ENCODE measurements at regions not wholly inside any gene's neighbourhood (a gene's known extent, or its start where the extent isn't known, plus 50 kb on each side); places are given as distances from the start of the nearest gene placed in this dataset.

DNA sequence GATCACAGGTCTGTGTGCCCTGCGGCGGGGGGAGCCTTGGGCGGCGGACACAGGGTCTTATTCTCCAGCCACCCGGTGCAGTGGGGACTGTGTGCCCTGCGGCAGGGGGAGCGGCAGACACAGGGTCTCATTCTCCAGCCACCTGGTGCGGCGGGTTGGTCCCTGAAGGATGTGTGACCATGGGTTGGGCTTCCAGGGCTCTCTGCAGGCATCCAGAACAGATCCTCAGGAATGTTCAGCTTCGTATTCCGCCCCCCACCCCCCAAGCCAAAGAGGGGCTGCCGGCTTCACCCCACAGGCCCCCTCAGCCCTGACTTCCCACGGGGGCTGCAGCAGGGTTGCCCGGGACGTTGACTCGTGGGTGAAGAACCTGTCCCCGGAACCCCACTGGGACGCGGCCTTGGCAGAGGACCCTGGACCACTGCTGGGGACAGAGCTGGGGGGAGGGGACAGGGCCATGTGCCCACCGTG, 154.5 kb upstream of the PPP2R2D start:
- Mint-ChIP-seq H3K9me3 (no peaks in the 10 kb centered on the region), H3K27ac (no peak overlapping the region), H3K36me3 (ENCODE audit: low read depth) (no peaks in the 10 kb centered on the region), H3K27me3 (no peaks in the 10 kb centered on the region), H3K4me1 (peaks cover 1% of the 10 kb centered on the region), H3K4me3 (no peak overlapping the region)
- no peak for DNase-seq
- ChIA-PET POLR2A (no interaction called here), CTCF (interaction anchor here (0.5 kb wide), 1 partner anchor 16 kb away, joined by 3 read pairs; no protein-coding TSS in a partner anchor)

DNA sequence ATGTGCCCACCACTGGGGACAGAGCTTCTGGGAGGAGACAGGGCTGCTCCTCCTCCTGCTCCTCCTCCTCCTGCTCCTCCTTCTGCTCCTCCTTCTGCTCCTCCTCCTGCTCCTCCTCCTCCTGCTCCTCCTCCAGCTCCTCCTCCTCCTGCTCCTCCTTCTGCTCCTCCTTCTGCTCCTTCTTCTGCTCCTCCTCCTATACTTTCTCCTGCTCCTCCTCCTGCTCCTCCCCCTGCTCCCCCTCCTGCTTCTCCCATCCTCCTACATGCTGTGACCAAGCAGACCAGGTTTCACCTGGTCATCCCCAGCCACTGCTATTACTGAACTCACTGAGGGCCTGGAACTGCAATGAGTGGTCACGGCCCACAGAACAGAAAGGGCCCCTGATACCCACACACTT, 154.0 kb upstream of the PPP2R2D start:
- Mint-ChIP-seq H3K4me3 (no peak overlapping the region), H3K4me1 (peaks cover 1% of the 10 kb centered on the region), H3K27ac (no peak overlapping the region), H3K9me3 (no peaks in the 10 kb centered on the region), H3K27me3 (no peaks in the 10 kb centered on the region), H3K36me3 (ENCODE audit: low read depth) (no peaks in the 10 kb centered on the region)
- POLR2A ChIA-PET, result no interaction called here
- DNase-seq, result no peak
- CTCF ChIA-PET, result interaction anchor here (0.5 kb wide), 1 partner anchor 16 kb away, joined by 3 read pairs; no protein-coding TSS in a partner anchor

DNA sequence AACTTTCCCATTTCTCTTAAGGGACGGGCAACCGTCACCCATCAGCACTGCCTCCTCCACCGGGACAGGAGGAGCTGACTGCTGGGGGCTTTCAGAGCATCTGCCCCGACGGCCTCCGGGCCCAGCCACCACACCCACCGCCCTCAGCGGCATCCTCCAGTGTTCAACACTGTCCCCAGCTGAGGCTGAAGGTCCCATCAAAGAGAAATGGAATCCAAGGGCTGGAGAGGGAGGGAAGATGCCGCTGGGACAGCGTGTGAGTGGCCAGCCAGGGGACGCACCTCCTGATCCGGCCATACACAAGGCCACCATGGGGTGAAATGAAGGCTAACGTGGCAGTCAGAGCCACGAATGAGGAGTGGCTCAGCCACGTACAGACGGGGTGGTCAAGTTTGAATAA, 153.6 kb upstream of the PPP2R2D start:
- H3K4me1 Mint-ChIP-seq, result peaks cover 1% of the 10 kb centered on the region
- H3K27ac Mint-ChIP-seq, result no peak overlapping the region
- no peaks in the 10 kb centered on the region for H3K36me3 Mint-ChIP-seq (ENCODE audit: low read depth)
- no peak overlapping the region for H3K4me3 Mint-ChIP-seq
- POLR2A ChIA-PET, result no interaction called here
- H3K27me3 Mint-ChIP-seq, result no peaks in the 10 kb centered on the region
- no peak for DNase-seq
- no peaks in the 10 kb centered on the region for H3K9me3 Mint-ChIP-seq
- CTCF ChIA-PET, result no interaction called here

DNA sequence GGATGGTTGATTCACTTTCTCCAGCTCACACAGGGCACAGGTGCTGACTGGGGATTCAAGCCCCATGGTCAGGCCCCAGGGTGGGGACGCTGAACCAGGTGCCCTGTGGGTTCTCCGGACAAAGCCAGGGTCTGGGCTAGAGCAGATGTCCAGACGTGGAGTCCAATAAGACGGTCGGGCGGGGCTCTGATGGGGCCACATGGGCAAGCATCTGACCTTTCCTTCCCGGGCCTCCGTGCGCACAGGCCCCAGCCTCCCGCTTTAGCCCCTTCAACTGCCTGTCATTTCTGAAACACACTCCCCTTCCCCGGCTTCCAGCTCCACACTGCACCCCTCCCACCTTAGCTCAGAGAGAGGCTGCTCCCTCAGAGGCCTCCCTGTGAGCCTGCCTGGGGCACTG, 153.0 kb upstream of the PPP2R2D start:
- H3K4me1 Mint-ChIP-seq, result peaks cover 1% of the 10 kb centered on the region
- no peak for DNase-seq
- H3K27ac Mint-ChIP-seq, result no peak overlapping the region
- CTCF ChIA-PET, result no interaction called here
- H3K9me3 Mint-ChIP-seq, result no peaks in the 10 kb centered on the region
- H3K27me3 Mint-ChIP-seq, result no peaks in the 10 kb centered on the region
- H3K4me3 Mint-ChIP-seq, result no peak overlapping the region
- POLR2A ChIA-PET, result no interaction called here
- no peaks in the 10 kb centered on the region for H3K36me3 Mint-ChIP-seq (ENCODE audit: low read depth)

DNA sequence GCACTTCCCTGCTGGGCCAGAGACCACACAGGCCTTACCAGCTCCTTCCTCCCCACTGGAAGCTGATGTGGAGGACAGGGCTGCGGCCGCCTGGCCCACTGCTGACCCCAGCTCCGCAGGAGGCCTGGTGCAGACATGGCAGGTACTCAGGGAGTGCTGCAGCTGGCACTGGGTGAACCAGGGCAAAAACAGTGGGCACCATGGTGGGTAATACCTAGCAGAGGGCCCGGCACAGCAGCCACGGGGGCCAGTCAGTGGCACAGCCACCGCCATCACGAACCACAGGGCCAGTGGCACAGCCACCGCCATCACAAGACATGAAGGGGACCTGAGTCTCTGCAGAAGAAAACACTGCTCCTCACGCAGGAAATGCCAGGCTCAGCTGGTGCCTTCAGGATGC, 152.6 kb upstream of the PPP2R2D start:
- Mint-ChIP-seq H3K27me3 (no peaks in the 10 kb centered on the region), H3K9me3 (no peaks in the 10 kb centered on the region), H3K4me3 (no peak overlapping the region), H3K4me1 (peaks cover 1% of the 10 kb centered on the region), H3K27ac (no peak overlapping the region), H3K36me3 (ENCODE audit: low read depth) (no peaks in the 10 kb centered on the region)
- no peak for DNase-seq
- ChIA-PET CTCF (no interaction called here), POLR2A (no interaction called here)

DNA sequence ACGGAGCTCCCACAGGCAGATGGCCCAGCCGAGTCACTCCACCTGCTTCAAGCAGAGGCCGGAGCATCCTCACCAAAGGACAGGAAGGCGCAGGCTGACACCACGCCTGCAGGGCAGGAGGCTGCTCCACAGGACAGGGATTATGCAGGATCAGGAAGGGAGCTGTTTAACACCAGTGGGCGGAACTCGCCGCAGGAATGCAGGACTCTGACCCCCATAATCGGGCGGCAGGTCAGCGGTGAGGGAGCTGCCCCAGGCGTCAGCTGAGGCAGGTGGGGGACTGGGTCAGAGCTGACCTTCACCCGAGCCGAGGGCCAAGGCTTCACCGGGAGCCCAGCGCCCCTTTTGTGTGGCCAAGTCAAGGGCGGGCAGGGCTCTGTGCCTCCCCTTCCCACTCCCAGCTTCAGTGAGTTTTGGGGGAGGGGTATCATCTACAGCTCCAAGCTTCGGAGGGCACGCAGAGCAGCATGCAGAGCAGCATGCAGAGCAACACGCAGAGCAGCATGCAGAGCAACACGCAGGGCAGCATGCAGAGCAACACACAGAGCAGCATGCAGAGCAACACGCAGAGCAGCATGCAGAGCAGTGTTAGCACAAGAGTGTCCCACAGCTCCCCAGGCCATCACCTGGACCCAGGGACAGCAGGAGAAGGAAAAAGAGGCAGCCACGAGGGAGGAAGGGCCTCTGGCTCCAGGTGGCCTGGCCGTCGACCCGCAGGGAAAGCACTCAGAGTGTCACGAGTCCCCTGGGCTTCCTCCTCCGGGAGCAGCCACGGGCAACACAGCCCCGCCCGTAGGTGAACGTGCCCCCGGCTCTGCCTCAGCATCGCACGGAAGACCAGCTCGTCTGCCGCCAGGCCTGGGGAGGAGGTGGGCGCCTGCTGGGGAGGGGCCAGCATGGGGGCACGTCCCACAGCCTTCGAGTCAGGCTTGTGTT, 151.7 kb upstream of the PPP2R2D start:
- no peak overlapping the region for H3K4me3 Mint-ChIP-seq
- POLR2A ChIA-PET, result no interaction called here
- CTCF ChIA-PET, result no interaction called here
- no peaks in the 10 kb centered on the region for H3K9me3 Mint-ChIP-seq
- H3K27ac Mint-ChIP-seq, result no peak overlapping the region
- no peaks in the 10 kb centered on the region for H3K27me3 Mint-ChIP-seq
- no peak for DNase-seq
- no peaks in the 10 kb centered on the region for H3K4me1 Mint-ChIP-seq
- H3K36me3 Mint-ChIP-seq (ENCODE audit: low read depth), result no peaks in the 10 kb centered on the region

DNA sequence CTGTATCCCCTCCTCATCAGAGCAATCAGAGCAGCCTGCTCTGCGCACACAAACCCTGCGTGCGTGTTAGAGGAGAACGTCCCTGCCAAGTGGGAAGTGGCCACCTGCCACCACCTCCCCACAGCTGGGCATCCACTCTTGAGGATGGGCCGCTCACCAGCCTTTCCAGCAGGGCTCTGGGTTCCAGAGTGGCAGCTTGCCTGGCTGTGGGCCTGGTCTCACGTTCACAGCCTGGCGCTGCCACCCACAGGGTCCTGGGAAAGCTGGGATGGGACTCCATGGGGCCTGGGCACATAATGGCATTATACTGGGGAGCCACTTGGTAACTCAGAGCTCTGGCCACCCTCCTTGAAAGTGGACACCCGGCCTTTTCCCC, 151.1 kb upstream of the PPP2R2D start:
- no peaks in the 10 kb centered on the region for H3K27me3 Mint-ChIP-seq
- no peak for DNase-seq
- no peak overlapping the region for H3K4me3 Mint-ChIP-seq
- H3K27ac Mint-ChIP-seq, result no peak overlapping the region
- ChIA-PET CTCF (no interaction called here), POLR2A (no interaction called here)
- H3K9me3 Mint-ChIP-seq, result no peaks in the 10 kb centered on the region
- H3K36me3 Mint-ChIP-seq (ENCODE audit: low read depth), result no peaks in the 10 kb centered on the region
- no peaks in the 10 kb centered on the region for H3K4me1 Mint-ChIP-seq

DNA sequence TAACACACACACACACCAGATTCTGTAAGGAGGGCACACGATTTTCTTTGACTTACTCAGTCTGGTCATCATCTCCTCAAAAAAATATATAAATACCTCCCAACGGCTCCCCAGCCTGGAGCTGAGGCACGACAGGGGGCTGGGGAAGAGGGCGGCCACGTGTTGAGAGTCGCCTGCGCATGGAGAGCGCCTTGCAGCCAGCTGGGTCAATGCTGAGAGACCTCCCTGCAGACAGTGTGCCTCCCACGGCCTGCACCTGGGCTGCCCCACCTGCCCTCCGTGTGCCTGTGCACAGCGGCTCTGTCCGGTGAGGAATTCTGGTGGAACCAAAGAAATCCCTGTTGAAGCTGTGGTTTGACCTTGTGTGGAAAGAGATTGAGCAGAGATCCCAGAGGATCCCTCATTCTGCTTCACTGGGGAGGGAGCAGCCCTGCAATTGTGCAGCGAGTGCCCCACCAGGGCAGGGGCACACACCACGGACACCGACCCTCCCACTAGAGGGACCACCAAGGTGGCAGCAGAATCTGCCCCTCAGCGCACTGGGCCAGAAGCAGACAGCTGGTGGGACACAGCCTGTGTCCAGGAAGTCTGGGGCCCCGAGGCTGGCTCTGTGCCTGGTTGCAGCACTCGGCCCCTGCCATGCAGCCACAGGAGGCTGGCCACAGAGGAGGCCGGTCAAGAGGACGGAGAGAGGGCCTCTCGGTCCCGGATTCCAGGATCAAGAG, 150.5 kb upstream of the PPP2R2D start:
- no peak overlapping the region for H3K27ac Mint-ChIP-seq
- no peak overlapping the region for H3K4me3 Mint-ChIP-seq
- H3K36me3 Mint-ChIP-seq (ENCODE audit: low read depth), result no peaks in the 10 kb centered on the region
- ChIA-PET POLR2A (no interaction called here), CTCF (no interaction called here)
- no peak for DNase-seq
- no peaks in the 10 kb centered on the region for H3K27me3 Mint-ChIP-seq
- H3K4me1 Mint-ChIP-seq, result no peaks in the 10 kb centered on the region
- no peaks in the 10 kb centered on the region for H3K9me3 Mint-ChIP-seq

DNA sequence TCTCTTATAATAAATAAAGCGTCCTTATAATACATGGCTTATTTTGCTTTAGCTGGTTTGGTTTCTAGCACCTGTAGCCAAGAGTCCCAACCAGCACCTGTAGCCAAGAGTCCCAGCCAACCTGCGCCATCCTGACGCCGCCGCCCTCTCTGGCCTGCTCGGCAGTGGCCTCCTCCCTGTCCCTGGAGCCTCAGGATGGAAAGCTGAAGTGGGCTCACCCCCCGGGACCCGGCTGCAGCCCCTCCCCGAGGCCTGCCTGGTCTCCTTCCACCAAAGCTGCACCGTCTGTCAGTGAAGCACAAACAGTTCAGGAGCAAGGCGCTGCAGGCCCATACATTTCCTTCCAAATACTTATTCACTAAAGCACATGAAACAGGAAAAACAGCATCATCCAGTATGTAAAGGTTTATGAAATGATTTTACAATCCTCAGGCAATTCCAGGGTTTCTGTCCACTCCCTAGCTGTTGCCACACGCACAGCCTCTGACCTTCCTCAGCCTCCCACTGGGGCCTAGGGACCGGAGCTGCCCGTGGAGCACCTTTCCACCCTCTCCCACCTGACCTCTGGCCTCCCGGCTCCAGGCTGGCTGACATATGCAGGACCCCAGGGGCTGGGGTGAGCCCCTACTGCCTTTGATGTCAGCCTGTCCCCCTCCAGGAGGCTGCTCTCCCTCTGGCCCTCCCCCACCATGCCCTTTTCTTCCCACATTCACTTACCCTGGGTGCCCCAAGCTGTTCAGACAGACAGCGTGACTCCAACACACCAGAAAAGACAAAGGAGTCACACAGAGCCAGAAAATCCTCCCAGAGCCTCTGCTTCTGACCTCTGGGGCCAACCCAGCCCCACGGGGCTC, 149.6 kb upstream of the PPP2R2D start:
- Mint-ChIP-seq H3K4me1 (no peaks in the 10 kb centered on the region), H3K36me3 (ENCODE audit: low read depth) (no peaks in the 10 kb centered on the region), H3K27ac (no peak overlapping the region), H3K27me3 (no peaks in the 10 kb centered on the region), H3K9me3 (no peaks in the 10 kb centered on the region), H3K4me3 (no peak overlapping the region)
- ChIA-PET POLR2A (no interaction called here), CTCF (no interaction called here)
- DNase-seq, result no peak

DNA sequence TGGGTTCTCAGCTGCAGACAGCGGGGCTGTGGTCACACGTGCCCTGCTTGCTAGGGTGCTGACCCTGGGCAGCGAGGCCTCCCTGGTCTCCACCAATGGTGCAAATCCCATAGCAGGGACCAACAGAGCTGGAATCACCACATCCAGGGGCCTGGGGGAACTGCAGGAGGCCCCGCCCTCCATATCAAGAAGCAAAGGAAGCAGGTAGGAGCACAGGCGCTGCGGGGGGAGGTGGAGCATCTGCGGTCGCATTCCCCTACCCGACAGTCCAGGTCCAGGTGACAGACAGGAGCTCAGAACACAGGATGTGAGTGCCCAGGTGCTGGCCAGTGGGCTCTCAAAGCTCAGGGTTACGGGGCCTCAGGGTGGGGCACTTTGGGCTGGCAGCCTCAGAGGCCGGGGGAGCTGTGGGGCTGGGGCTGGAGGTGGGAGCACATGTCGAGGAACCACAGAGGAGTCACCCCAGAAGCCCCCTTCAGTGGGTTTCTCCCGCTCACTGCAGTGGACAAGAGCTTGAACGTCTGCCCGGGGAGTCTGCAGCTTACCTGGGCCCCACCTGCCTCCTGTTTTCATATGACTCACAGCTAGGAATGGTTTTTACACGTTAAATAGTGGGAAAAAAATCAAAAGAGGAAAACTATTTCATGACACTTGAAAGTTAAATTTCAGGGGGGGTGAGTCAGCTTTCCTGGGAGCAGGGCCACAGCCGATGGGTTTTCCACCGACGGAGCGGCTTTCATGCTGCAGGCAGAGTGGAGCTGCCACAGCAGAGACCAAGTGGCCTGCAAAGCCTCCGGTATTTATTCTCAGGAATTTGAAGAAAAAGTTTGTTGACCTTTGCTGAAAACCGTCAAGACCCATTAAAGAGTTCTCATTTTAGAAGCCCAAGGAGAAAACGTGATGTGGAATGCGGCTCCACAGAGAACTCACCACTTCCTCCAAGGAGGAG, 148.7 kb upstream of the PPP2R2D start:
- no peaks in the 10 kb centered on the region for H3K9me3 Mint-ChIP-seq
- H3K36me3 Mint-ChIP-seq (ENCODE audit: low read depth), result no peaks in the 10 kb centered on the region
- ChIA-PET POLR2A (no interaction called here), CTCF (no interaction called here)
- H3K4me3 Mint-ChIP-seq, result no peak overlapping the region
- H3K4me1 Mint-ChIP-seq, result no peaks in the 10 kb centered on the region
- H3K27me3 Mint-ChIP-seq, result no peaks in the 10 kb centered on the region
- DNase-seq, result no peak
- no peak overlapping the region for H3K27ac Mint-ChIP-seq

DNA sequence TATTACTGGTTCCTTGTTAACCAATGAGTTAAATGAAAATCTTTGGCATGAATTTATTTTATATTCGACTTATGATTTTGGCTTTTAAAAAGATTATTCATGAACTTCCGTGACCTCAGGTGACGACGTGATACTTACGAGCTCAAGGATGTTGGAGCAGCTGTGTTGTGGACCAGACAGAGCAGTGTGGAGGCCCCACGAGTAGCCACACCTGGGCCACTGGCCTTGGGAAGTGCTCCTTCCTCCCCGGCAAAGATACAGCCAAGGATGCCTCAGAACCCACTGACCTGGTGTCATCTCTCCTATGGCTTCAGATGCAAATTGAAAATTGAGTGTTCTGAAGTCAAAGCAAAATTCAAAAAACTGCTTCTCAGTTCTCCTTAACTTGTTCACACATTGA, 147.5 kb upstream of the PPP2R2D start:
- POLR2A ChIA-PET, result no interaction called here
- H3K36me3 Mint-ChIP-seq (ENCODE audit: low read depth), result no peaks in the 10 kb centered on the region
- no peaks in the 10 kb centered on the region for H3K9me3 Mint-ChIP-seq
- H3K4me3 Mint-ChIP-seq, result no peak overlapping the region
- H3K4me1 Mint-ChIP-seq, result no peaks in the 10 kb centered on the region
- no peaks in the 10 kb centered on the region for H3K27me3 Mint-ChIP-seq
- no peak for DNase-seq
- no peak overlapping the region for H3K27ac Mint-ChIP-seq
- CTCF ChIA-PET, result interaction anchor here (0.5 kb wide), 1 partner anchor 138 kb away, joined by 3 read pairs; no protein-coding TSS in a partner anchor

DNA sequence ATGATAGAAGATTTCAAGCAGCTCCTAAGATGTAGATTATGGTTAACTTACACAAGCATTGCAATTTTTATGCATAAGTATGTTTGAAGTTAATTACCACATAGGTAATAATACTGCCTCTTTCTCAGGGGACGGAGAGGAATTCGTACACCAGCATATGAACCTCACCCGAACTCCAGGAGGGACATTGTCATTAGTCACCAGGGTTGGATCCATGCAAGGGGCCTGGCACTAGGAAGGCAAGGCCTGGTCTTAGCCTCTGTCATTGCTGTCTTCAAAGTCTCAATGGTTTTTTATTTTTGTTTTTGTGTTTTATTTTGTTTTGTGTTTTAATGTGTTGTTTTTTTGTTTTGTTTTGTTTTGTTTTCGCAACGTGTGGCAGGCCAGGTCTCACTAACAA, 145.6 kb upstream of the PPP2R2D start:
- ChIA-PET CTCF (no interaction called here), POLR2A (no interaction called here)
- Mint-ChIP-seq H3K27me3 (no peaks in the 10 kb centered on the region), H3K4me3 (no peak overlapping the region), H3K4me1 (no peaks in the 10 kb centered on the region), H3K27ac (no peak overlapping the region), H3K36me3 (ENCODE audit: low read depth) (no peaks in the 10 kb centered on the region), H3K9me3 (no peaks in the 10 kb centered on the region)
- no peak for DNase-seq
